ENCODE measurements at regions not wholly inside any gene's neighbourhood (a gene's known extent, or its start where the extent isn't known, plus 50 kb on each side); places are given as distances from the start of the nearest gene placed in this dataset.
"Not testable (repeated sequence)": the region's sequence is repeated elsewhere in the genome, so short reads cannot be mapped to it uniquely, and the experiment has no call there.

DNA sequence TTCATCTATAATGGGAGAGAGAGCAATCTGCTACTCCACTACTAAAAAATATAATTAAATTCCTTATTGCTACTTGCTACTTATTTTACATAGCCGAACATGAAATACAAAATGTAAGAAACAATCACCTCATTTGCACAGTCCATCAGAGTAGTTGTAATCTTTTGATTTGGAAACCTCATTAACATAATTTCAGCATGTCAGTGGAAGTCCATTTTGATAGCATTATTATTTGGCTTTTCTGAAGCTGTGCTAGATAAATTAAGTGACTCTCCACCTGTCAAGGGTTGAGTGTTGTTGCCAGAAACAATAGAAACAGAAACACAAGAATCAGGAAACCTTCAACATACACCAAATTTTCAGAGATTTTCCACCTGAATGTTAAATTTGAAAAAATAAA, 250.0 kb downstream of the RFPL4B start:
- TF ChIP-seq GATA1 (IDR thresholded peaks at IDR 0.05; ENCODE audit: low read depth, low read length) (no peak), POLR2A (IDR thresholded peaks at IDR 0.05; ENCODE audit: low read length) (no peak)
- DNase-seq: no peak

DNA sequence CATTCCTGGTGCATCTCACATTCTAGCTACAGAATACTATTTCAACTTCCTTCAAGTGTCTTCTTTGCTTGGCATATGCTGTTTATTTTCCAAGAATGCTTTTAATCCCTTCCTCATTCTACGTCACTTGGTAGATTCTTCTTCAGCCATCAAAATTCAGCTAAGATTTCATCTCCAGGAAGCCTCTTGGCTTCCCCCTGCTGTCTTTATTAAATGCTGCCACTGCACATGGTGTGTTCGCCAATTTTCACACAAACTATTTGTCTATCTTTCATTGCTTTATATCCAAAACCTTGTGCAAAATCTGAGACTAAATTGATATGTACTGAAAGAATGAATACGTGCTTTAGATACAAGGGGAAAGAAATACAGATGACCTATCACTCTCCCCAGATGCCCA, 253.0 kb downstream of the RFPL4B start:
- no peak for DNase-seq
- TF ChIP-seq GATA1 (IDR thresholded peaks at IDR 0.05; ENCODE audit: low read depth, low read length): no peak
- no peak for TF ChIP-seq POLR2A (IDR thresholded peaks at IDR 0.05; ENCODE audit: low read length)

- TF ChIP-seq GATA1 (IDR thresholded peaks at IDR 0.05; ENCODE audit: low read depth, low read length): no peak
- TF ChIP-seq POLR2A (IDR thresholded peaks at IDR 0.05; ENCODE audit: low read length): no peak
- DNase-seq: no peak
These were observed 256.6 kb downstream of the RFPL4B start for GRCh38 chr6:112603726-112604125.

- TF ChIP-seq POLR2A (IDR thresholded peaks at IDR 0.05; ENCODE audit: low read length) (no peak), GATA1 (IDR thresholded peaks at IDR 0.05; ENCODE audit: low read depth, low read length) (no peak)
- no peak for DNase-seq
These were observed 259.7 kb downstream of the RFPL4B start for GRCh38 chr6:112606656-112607435.

GRCh38 chr6:112608925-112609324, 261.8 kb downstream of the RFPL4B start:
- DNase-seq: not testable (repeated sequence)

GRCh38 chr6:112613410-112613809, 266.3 kb downstream of the RFPL4B start:
- DNase-seq: no peak
- TF ChIP-seq GATA1 (IDR thresholded peaks at IDR 0.05; ENCODE audit: low read depth, low read length): no peak
- no peak for TF ChIP-seq POLR2A (IDR thresholded peaks at IDR 0.05; ENCODE audit: low read length)

DNA sequence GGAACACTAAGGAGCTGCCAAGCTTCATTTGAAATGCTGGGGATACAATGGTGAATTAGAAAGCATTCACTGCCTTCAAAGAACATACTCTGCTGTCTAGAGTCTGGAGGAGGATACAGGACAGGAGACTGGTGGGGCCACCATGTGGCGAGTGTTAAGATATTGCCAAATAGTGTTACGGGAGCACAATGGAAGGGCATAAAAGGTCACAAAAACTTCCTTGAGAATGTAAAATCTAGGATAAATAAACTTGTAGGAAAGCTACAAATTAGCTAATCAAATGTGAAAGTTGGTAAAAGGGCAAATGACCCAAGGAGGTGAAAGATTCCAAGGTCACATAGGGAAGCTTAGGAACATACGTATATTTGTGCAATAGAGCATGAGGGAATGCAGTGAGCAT, 271.7 kb downstream of the RFPL4B start:
- TF ChIP-seq POLR2A (IDR thresholded peaks at IDR 0.05; ENCODE audit: low read length) (no peak), GATA1 (IDR thresholded peaks at IDR 0.05; ENCODE audit: low read depth, low read length) (no peak)
- no peak for DNase-seq

- DNase-seq: no peak
- TF ChIP-seq GATA1 (IDR thresholded peaks at IDR 0.05; ENCODE audit: low read depth, low read length) (no peak), POLR2A (IDR thresholded peaks at IDR 0.05; ENCODE audit: low read length) (no peak)
These were observed 273.9 kb downstream of the RFPL4B start for GRCh38 chr6:112620812-112621569.

- DNase-seq: no peak
These were observed 274.9 kb downstream of the RFPL4B start for GRCh38 chr6:112622036-112622435.

GRCh38 chr6:112626468-112627082, 279.4 kb downstream of the RFPL4B start:
- TF ChIP-seq GATA1 (IDR thresholded peaks at IDR 0.05; ENCODE audit: low read depth, low read length) (no peak), POLR2A (IDR thresholded peaks at IDR 0.05; ENCODE audit: low read length) (no peak)
- peak in 1 of 2 experiments; percentile 15 for DNase-seq

More at GRCh38 chr6:112622036-112622435, 274.9 kb downstream of the RFPL4B start:
- TF ChIP-seq POLR2A (IDR thresholded peaks at IDR 0.05; ENCODE audit: low read length): no peak

- DNase-seq: no peak
- no peak for TF ChIP-seq POLR2A (IDR thresholded peaks at IDR 0.05; ENCODE audit: low read length)
- no peak for TF ChIP-seq GATA1 (IDR thresholded peaks at IDR 0.05; ENCODE audit: low read depth, low read length)
These were observed 287.2 kb downstream of the RFPL4B start for GRCh38 chr6:112634376-112634775.

DNA sequence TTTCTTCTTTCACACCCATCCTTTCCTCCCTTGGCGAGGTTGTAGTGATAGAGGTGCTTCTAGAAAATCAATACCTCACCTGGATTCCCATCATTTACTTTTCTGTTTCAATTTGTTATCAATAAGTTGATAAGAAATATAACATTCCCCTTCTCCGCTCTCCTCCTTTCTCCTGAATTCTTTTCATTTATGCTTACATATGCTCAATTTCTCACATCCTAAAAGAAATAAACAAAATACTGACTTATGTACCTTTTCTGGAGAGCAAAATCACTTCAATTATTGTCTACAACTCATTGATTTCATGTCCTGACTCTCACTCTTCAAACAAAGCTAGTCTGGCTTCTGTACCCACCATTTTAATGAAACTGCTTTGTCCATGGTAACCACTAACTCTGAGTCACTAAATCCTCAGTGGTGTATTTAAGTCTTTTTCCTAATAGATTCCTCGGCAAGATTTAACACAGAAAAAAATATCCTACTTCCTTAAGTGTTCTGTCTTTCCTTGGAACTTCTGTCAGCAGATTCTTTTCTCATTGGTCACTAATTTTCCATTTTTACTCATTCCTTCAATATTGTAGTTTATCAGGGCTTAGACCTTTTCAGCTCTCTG, 289.6 kb downstream of the RFPL4B start:
- no peak for DNase-seq
- TF ChIP-seq GATA1 (IDR thresholded peaks at IDR 0.05; ENCODE audit: low read depth, low read length): no peak
- TF ChIP-seq POLR2A (IDR thresholded peaks at IDR 0.05; ENCODE audit: low read length): no peak

GRCh38 chr6:112639391-112639831, 292.3 kb downstream of the RFPL4B start:
- DNase-seq: no peak
- TF ChIP-seq POLR2A (IDR thresholded peaks at IDR 0.05; ENCODE audit: low read length) (no peak), GATA1 (IDR thresholded peaks at IDR 0.05; ENCODE audit: low read depth, low read length) (no peak)

GRCh38 chr6:112640891-112641290, 293.8 kb downstream of the RFPL4B start:
- no peak for TF ChIP-seq POLR2A (IDR thresholded peaks at IDR 0.05; ENCODE audit: low read length)
- TF ChIP-seq GATA1 (IDR thresholded peaks at IDR 0.05; ENCODE audit: low read depth, low read length): no peak
- DNase-seq: no peak
